Stromal cell of bone marrow (primary cell): ENCODE measurements at regions not wholly inside any gene's neighbourhood (a gene's known extent, or its start where the extent isn't known, plus 50 kb on each side); places are given as distances from the start of the nearest gene placed in this dataset.

Experiments
- DNase-seq: peaks from one replicate; pipeline ENCODE4 v3.0.0-alpha.2; 2012; ENCODE audit warnings: low read depth

GRCh38 chr18:70500748-70501147, 211.9 kb downstream of the SOCS6 start:
- no peak for DNase-seq

DNA sequence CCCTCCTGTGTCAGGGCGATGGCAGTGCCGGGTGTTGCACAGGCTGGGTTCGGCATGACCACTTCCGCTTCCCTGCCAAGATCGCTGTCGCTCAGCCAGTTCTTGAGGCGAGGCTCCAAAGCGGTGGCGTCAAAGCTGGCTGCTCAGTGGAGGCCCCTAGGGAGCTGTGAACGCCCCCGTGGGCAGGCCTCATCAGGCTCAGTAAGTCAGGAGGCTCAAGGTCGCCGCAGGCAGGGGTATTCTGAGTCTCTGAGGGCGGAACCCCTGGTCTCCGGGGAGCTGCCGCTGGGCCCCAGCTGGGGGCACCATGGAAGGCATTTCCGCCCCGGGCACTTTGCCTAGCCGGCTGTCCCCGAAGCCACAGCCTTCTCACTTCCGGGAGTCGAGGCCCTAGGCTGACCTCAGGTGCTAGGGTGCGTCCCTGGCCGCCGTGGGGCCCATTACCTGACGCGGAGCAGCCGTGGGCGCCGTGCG, 210.4 kb downstream of the SOCS6 start:
- no peak for DNase-seq

DNA sequence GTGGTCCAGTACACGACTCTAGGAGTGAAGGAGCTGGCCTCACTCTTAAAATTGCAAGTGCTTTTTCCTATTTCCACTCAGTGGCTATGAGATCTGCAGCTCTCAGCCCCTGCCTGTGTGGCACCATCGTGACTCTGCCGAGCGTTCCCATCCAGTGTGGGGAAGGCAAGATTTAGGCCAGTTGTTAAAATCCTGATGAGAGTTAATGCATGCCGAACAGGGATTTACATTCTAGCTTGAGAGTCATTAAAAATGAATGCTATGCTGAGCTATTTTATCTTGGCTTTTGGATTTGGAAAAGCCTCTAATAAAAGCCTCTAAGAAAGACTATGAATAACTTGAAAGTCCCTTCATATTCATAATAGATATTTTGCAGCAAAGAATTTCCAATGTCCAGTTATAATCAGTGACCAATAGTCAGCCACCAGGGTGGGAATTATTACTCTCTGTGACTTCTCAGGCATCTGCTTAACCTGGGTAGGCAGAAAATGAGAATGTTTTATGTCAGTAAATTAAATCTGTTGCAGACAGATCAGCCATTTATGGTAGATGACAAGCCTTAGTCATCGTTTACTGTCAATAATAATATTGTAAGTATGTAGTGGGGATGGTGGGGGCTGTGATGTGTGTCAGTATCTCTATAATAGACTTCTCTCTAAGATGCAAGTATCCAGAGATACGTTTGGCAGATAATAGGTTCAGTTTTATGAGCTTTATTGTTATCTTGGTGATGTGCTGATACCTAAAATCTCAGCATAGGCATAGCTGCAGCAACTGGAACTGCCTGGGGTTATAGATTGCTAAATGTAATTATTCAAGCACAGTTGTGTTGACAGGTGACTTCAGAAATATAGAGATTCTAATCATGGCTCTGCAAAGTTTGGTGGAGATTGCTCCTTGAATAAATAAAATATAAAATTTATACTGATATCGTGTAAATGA, 207.8 kb downstream of the SOCS6 start:
- DNase-seq = no peak

GRCh38 chr18:70494524-70494923, 205.7 kb downstream of the SOCS6 start:
- DNase-seq = no peak

GRCh38 chr18:70493461-70493860, 204.6 kb downstream of the SOCS6 start:
- DNase-seq = no peak

DNA sequence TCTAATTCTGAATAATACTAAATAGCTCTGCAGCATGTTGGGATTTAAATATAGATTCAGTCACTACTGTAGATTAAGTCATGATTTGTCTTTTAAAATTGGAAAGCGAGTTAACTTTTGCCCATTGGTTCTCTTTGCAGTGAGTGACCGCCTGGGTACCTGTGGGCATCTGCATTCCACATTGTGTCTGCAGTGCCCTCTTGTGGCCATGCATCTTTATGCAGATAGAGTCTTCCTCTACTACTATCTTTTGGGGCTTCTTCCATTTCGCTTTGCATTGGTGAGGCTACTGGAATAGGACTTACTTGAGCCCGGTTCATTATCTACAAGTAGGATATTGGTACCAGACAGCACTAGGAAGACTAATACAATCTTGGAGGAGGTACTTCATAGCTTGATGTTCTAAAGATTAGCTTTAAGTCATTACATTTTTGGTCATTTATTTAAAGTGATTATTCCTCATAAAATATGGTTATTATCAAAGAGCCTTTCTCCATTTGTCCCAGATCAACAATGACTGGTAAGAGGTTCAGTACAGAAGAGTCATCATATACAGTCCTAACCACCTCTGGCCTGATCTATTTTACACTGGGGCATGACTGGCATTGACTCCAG, 203.0 kb downstream of the SOCS6 start:
- peak; percentile 20 for DNase-seq

GRCh38 chr18:70489986-70490933, 201.4 kb downstream of the SOCS6 start:
- peak; percentile 52 for DNase-seq

GRCh38 chr18:70489571-70489970, 200.7 kb downstream of the SOCS6 start:
- no peak for DNase-seq

- DNase-seq = no peak
Measured at GRCh38 chr18:70469916-70470315, 181.1 kb downstream of the SOCS6 start.

DNA sequence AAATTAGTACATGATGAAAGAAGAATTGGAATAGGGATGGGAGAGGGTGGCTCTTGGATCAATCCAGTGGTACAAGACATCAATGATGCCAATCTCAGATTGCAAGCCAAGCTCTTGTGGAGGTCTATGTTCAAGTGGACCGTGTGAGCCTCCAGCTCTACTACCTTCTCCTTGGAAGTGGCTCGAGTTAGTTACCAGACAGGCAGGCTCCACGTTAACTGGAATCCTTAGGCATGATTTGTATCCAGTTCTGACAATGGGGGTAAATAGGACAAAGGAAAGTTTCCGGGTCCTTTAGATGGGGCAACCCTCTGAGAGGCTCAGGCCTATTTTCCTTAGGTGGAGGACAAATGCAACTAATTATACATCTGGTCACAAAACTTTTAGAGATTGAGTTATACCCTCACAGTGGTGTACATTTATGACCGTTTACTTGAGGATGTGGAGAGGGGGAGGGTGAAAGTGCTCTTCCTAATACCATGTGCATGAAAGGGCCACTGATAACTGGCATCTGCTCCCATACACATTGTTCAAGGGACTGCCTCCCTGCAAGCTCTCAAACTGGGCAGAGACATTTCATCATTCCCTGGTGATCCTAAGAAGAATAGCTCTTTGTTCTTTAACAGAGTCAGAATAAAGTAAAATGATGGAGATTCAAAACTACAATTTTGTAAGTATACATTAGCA, 180.2 kb downstream of the SOCS6 start:
- no peak for DNase-seq

DNA sequence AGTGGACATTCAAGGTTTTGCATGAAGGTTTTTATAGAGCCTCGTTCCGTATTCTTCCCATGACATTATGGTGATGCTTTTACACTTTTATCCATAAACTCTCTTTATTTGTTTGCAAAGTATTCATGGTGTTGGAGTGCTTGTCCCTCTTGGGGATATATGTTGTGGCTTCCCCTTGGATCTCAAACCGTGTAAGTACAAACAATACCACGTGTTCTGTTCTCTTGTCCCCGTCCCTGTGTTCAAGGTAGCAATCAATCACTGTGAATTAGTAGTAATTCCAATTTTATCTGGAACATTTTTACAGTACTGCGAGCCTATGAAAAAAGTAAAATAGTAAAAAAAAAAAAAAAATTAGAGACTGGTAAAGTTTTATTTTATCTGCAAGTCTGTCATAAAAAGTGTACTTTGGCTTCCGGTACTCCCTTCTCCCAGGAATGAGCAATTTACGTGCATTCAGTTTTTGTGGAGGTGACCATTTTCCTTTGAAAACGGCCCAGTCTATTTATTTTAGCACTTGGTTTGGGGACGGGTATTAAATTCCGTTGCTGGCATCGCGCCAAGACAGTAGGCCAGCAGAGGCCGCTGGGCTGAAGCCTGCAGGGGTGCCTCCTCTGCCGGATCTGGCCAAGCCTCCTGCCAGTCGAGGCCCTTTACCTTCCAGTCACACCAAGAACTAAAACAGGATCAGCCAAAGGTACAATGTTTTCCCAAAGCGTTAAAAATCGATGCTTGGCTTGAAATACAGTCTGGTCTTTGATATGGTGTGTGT, 175.7 kb downstream of the SOCS6 start:
- DNase-seq = peak; percentile 41

DNA sequence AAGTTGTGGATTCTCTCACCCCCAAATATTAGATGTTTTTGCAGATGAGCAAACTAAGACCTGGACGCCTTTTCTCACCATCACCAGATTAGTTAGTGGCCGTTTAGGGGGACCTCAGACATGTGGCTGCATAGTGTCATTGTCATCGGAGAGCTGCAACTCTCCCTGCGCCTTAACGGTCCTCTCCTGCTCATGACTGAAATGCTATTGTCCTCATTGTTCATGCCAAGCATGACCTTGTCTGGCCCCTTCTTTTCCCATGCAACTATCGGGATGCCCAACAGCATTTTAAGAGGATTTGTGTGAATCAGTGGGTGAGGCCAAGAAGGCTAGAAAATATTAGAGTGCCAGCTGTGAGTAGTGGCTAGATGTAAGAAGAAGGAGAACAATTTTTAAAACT, 174.2 kb downstream of the SOCS6 start:
- no peak for DNase-seq

DNA sequence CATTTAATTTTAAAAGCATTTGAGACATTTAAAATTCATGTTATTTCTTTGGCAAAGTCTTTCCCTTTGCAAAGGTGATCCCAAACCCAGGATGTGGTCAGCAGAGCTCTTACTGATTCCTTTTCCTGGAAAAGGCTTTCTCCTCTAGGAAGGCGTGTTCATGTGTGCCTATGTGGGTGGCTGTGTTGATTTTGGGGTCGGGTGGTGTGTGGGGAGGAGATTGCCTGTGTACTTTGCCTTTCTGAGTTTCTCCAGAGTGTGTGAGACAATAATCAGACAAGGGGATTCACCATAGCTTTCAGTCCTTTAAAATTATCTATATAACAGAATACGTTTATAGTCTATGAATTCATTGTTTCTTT, 173.2 kb downstream of the SOCS6 start:
- no peak for DNase-seq

DNA sequence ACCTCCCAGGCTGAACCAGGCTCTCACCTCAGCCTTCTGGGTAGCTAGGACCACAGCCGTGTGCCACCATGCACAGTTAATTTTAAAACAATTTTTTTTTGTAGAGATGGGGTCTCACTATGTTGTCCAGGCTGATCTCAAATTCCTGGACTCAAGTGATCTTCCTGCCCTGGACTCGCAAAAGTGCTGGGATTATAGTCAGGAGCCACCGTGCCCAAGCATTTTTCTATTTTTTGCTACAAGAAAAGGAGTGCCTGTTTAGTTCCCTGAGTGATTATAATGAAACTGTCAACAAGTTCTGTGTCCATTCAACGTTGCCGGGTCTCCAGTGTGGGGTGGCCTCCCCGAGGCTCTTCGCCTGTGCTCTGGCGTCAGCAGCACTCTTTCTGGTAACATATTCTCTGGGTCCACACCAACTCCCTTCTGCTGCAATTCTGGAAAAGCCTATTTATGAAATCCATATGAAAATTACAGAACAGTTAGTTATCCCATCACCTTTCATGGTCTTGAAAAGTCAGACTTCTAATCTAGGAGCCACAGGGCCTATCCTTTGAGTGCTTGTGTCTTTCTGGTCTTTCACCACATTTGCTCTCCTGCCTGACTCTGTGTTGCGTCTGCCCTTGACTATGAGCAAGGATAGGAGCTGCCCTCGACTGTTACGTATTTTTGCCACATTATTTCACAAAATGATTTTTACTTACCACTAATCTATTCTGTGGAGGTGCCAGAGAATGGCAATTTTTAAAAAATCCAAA, 172.7 kb downstream of the SOCS6 start:
- no peak for DNase-seq

DNA sequence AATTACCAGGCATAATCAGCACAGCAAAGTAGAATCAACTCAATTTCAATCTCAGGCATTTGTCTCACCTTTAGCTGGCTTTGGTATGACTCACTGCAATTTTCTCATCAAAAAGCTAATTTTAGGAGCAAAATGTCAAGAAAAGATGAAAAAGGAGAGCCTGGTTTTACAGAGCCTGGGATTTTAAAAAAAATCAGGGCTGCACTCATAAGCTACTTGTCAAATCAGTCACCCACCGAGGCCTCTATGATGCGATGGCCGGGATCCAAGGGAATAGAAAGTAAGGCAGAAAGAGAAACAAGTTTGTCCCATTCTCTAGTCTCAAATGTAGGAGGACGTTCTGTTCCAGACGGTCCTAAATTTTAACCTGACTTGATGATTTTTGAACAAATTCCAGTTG, 170.9 kb downstream of the SOCS6 start:
- DNase-seq = no peak

DNA sequence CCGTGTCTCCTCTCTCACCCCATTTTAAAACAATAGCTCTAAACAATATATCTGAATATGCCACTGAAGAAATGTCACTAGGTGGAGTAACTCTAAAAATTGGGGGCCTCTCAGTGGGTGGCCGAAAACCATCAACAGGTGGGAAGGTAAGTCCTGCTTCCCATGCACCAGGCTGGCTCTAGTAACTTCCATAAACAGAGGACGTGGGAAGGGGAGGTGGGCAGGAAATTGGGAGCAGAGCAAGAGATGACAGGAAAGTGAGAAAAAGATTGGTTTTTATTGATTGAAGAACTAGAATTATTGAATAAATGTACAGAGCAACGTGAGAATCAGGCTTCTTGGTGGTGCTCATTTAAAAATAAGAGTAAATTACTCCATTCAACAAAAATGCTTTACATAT, 170.4 kb downstream of the SOCS6 start:
- DNase-seq = no peak

- no peak for DNase-seq
Measured at GRCh38 chr18:70457788-70458187, 168.9 kb downstream of the SOCS6 start.

GRCh38 chr18:70457223-70457622, 168.4 kb downstream of the SOCS6 start:
- DNase-seq = no peak

DNA sequence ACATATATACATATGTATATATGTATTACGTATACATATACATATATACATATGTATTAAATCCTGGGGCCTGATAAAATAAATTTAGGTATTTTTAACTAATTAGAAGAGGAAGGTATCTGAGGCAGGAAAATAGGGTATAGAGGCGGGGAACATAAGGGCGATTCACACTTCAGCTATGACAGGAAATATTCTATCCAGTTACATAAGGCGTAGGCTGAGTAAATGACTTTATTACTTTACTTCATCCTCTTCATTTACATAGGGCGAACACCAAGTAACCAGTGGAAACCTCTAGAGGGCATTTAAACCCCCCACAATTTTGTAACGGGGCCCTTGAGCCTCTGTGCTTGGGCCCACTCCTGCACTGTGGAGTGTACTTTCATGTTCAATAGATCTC, 167.5 kb downstream of the SOCS6 start:
- DNase-seq = no peak

- no peak for DNase-seq
Measured at GRCh38 chr18:70455731-70456130, 166.9 kb downstream of the SOCS6 start.
